SH-SY5Y (cell line): ENCODE measurements at regions not wholly inside any gene's neighbourhood (a gene's known extent, or its start where the extent isn't known, plus 50 kb on each side); places are given as distances from the start of the nearest gene placed in this dataset.

Experiments
- GATA2 ChIP-seq: IDR thresholded peaks from 2 replicates; pipeline ENCODE4 v1.6.1; 2011; ENCODE audit warnings: mild to moderate bottlenecking, low read depth, low read length
- GATA3 ChIP-seq: IDR thresholded peaks from 2 replicates; pipeline ENCODE4 v1.6.1; 2011; ENCODE audit warnings: low read depth, mild to moderate bottlenecking, low read length, moderate library complexity

- no peak for TF ChIP-seq GATA2
- TF ChIP-seq GATA3 = no peak
Measured at GRCh38 chr3:20698896-20699295, 512.9 kb upstream of the SGO1 start.
